Retina (tissue), 1 donor: ENCODE measurements at regions not wholly inside any gene's neighbourhood (a gene's known extent, or its start where the extent isn't known, plus 50 kb on each side); places are given as distances from the start of the nearest gene placed in this dataset.
A peak's percentile ranks its signal among the peaks of the same experiment; 100 is the strongest.

Experiments used
- DNase-seq: peaks from one replicate; pipeline ENCODE4 v3.0.0-alpha.2; 2016

- no peak for DNase-seq
These were observed 57.5 kb downstream of the OSR1 start for GRCh38 chr2:19300961-19301360.

GRCh38 chr2:19299522-19299921, 58.9 kb downstream of the OSR1 start:
- no peak for DNase-seq

DNA sequence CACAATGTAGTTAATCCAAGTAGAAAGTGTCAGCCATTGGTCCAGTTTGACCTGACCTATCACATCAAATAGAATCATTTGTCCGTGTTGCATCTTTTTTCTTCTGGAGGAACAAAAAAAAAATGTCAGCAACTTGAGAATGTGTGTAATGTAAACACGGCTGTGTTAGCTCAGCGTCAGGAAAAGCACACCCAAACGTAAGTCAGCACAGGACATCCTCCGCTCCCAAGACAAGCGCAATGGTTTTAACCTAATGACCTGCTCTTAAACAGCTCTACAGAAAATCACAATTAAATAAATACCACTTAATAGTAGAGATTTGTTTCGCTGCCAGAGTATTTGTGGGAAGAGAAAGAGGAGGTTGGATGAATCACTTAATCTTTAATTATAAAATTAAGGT, 59.4 kb downstream of the OSR1 start:
- no peak for DNase-seq

GRCh38 chr2:19297716-19298115, 60.7 kb downstream of the OSR1 start:
- peak; percentile 14 for DNase-seq

- no peak for DNase-seq
These were observed 62.4 kb downstream of the OSR1 start for GRCh38 chr2:19295998-19296502.

- no peak for DNase-seq
These were observed 66.4 kb downstream of the OSR1 start for GRCh38 chr2:19292007-19292406.

GRCh38 chr2:19288291-19288690, 70.1 kb downstream of the OSR1 start:
- DNase-seq = no peak

DNA sequence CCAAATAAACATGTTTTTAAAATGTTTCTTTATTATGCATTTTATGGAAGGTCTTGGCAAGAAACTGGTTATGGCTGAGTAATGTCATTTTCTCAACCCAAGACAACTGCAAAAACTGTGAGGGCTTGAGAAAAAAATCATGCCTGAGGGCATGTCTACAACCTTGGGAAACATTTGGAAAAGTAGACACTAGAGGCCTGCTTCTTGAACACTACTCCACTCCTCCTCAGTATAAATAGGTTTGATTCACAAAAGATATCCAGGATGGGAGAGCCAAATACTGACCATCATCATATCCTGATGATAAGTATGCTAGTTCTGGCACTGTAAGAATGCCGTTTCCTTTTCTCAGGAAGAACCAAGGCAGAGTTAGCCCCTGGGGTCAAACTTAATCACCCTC, 71.1 kb downstream of the OSR1 start:
- DNase-seq = no peak

DNA sequence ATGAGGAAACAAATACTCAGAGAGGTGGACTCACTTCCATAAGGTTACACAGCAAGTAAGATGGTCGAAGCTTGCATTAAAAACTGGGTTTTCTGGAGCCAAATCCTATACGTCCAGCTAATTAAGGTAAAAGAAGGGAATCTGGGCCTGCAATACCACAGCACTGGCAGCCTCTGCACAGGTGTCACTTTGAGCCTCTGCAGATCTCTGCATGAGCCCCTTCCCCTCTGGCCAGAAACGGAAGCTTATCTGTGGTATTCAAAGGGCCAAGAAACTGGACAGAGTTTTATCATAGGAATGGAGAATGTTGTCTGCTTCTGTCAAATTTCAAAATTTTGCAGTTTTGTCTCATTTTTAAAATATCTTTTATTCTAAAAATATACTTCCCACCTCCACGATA, 76.1 kb downstream of the OSR1 start:
- DNase-seq = no peak

- DNase-seq = no peak
These were observed 84.0 kb downstream of the OSR1 start for GRCh38 chr2:19274439-19274838.

GRCh38 chr2:19272941-19273470, 85.4 kb downstream of the OSR1 start:
- DNase-seq = no peak

DNA sequence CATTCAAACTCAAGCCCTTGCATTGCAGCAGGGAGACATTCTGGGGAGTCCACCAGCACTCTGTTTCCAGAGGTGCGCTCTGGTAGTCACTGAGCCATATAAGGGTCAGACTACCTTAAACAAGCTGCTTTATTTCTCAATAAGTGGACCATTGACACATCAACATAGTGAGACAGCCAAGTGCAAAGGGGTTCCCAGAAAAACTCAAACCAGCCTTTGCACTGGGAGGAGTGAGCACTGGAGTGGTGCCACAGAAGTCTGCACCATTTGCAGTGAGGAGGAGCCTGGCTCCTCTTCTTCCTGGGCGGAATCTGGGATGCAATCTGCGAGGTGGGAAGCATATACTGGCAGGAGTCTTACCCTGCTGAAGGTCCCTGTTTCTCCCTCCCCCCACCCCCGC, 86.4 kb downstream of the OSR1 start:
- no peak for DNase-seq

DNA sequence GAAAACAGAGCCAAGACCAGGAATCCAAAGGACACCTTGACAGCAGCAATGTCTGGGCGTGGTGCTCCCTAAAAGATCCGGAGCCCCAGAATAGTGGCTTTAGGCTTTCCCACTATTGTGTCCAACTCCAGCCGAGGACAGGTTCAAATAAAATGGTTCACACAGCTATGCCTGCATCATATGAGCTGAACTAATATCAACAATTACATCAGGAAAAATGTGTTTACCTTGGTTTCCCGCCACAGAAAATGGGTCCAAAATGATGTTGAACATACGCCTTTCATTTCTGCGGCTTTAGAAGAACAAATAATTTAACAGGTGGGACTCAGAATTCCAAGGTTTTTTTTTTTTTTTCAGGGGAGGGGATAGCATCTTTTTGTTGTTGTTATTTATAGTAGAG, 93.6 kb downstream of the OSR1 start:
- DNase-seq = no peak

- DNase-seq = no peak
These were observed 96.3 kb downstream of the OSR1 start for GRCh38 chr2:19262150-19262549.

GRCh38 chr2:19261061-19261460, 97.4 kb downstream of the OSR1 start:
- DNase-seq = no peak

DNA sequence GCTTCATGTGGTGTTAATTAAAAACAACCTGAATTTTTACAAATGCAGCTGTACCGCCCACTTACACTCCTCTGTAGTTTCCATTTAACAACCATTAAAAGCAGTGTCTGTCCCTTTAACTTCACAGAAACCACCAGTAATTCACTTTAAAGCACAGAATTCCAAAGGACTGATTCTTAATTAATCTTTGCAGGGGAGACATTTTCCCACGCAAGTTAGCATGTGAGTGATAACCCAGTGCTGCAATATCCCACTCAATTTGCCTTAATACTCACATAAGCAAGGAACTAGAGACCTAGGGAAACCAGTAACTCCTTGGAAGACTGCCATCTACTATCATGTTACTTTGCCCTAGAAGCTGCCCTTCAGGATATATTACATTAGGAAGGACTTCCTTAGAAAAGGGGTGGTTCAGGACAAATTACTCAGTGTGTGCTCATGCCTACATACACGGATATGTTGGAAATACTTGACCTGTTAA, 102.3 kb downstream of the OSR1 start:
- no peak for DNase-seq

- DNase-seq = no peak
These were observed 102.9 kb downstream of the OSR1 start for GRCh38 chr2:19255481-19255880.

DNA sequence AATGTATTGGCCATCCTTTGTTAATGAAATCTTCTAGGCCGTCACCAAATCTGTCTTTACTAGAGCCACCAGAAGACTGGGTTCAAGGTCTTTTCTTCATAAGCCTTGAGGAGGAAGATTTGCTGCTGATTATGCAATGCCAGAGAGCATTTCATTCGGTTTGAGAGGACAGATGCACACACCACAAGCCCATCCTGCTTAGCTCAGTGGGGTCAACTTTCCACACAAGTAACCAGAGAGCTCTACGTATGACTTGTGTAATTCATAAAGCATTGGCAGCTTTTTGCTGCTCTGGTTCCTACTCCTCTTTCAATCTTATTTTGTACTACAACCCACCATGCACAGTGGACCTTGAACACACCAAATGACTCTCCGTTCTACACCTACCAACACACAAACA, 106.9 kb downstream of the OSR1 start:
- DNase-seq = no peak

DNA sequence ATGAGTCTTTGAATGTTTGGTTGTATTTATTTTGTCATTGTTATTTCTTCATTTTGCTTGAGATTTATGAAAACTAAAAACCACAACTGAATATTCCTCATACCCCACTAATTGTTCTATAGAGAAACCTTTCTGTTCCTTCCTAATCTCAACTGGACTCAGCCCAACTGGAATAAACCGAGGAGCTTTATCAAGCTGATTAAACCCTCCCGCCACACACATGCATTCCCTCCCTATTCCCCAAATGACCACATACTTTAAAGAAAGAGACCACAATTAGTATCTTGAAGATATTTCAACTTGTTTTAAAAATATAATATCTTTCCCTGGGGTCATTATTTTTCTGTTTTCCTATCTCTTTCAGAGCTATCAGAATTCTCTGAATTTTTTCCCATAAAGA, 107.5 kb downstream of the OSR1 start:
- no peak for DNase-seq

GRCh38 chr2:19247186-19247585, 111.2 kb downstream of the OSR1 start:
- no peak for DNase-seq

GRCh38 chr2:19246496-19246895, 111.9 kb downstream of the OSR1 start:
- DNase-seq = peak; percentile 42

DNA sequence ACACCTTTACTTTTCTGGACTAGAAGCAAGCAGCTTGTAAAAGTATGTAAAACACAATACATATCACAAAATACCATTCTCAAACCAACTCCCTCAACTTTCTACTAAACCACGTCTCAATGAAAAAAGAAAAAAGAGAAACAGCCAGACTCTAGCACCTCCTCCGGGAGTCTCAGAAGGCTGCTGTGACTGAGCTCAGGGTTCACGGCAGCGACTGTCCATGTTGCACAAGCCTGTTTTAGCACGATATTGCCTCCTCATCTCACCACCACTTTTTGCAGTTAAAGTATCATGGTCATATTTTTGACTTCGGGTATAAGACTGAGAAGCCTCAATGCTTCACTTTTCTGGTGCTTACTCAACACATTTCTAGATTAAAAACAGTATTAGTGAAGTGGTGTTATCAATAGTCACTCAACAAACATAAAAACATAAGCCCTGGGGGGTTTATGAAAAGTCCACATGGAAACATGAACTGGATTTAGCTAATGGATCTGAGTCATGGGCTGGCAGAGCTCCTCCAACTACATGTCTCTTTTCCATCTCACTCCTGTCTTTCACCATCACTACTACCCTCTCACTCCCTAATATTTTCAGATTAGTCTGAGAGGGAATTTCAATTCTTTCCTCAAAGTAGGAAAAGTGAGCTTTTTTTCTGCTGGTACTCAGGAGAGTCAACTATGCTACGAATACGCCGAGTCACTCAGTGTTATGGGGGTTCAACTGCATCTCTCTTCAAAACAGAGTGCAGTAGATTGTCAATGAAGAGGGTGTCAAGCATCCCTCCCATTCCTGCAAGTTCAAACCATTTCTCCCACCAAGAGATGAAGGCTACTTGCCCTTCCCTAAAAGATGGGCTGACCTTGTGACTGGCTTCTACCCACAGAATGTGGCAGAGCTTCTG, 113.7 kb downstream of the OSR1 start:
- no peak for DNase-seq

GRCh38 chr2:19238440-19239060, 119.9 kb downstream of the OSR1 start:
- no peak for DNase-seq

- no peak for DNase-seq
These were observed 123.1 kb downstream of the OSR1 start for GRCh38 chr2:19235308-19235707.
